GM12892 (cell line): ENCODE measurements at regions not wholly inside any gene's neighbourhood (a gene's known extent, or its start where the extent isn't known, plus 50 kb on each side); places are given as distances from the start of the nearest gene placed in this dataset.

Source experiments
- POLR2A ChIP-seq: IDR thresholded peaks from 2 replicates; pipeline ENCODE4 v1.6.1; 2011; ENCODE audit warnings: low read depth, low read length, control low read depth
- POLR2AphosphoS5 ChIP-seq: IDR thresholded peaks from 2 replicates; pipeline ENCODE4 v1.6.1; 2011; ENCODE audit warnings: low read depth, low read length, control low read depth

DNA sequence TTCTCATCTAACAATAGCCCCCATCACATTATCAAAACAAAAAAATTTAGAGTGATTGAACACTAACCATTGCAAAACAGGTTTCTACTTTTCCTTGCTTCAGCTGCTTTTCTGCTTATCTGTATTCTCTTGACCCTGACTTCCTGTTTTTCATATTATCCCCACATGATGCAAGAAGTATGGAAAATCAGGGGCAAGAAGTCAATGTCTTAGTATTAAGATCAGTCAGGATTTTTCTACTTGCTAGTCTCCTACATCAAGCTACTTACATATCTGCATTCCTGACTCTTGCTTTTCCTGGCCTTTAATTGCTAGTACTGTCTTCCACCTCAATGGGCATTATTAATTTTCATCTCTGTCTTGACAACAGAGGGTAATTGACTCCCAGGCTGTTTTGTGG is 300.2 kb downstream of the OTOL1 start:
- no peak for TF ChIP-seq POLR2AphosphoS5
- TF ChIP-seq POLR2A: no peak
